ENCODE measurements at regions not wholly inside any gene's neighbourhood (a gene's known extent, or its start where the extent isn't known, plus 50 kb on each side); places are given as distances from the start of the nearest gene placed in this dataset.

DNA sequence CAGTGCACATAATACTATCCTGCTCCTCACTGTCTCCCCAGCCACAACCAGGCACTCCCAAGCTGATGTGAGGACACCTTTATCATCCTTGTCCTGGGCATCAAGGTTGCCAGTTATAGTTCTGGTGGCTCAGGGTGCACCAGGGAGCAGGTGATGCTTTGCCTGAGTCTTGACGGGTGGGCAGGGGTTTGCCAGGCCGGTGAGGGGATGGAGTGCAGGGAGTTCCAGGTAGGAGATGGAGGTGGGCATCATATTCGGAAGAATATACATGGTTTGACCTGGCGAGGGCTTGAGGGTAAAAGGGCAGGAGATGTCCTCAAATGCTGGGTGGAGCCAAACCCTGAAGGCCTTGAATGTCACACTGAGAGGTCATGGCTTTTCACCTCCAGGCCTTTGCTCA, 115.8 kb upstream of the CRHR1 start:
- TF ChIP-seq POLR2AphosphoS5 (IDR thresholded peaks at IDR 0.05), result no peak
- TF ChIP-seq, protein P1, sequence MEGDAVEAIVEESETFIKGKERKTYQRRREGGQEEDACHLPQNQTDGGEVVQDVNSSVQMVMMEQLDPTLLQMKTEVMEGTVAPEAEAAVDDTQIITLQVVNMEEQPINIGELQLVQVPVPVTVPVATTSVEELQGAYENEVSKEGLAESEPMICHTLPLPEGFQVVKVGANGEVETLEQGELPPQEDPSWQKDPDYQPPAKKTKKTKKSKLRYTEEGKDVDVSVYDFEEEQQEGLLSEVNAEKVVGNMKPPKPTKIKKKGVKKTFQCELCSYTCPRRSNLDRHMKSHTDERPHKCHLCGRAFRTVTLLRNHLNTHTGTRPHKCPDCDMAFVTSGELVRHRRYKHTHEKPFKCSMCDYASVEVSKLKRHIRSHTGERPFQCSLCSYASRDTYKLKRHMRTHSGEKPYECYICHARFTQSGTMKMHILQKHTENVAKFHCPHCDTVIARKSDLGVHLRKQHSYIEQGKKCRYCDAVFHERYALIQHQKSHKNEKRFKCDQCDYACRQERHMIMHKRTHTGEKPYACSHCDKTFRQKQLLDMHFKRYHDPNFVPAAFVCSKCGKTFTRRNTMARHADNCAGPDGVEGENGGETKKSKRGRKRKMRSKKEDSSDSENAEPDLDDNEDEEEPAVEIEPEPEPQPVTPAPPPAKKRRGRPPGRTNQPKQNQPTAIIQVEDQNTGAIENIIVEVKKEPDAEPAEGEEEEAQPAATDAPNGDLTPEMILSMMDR (IDR thresholded peaks at IDR 0.05), result no peak
- TF ChIP-seq POLR2A (IDR thresholded peaks at IDR 0.05), result no peak

Data from breast epithelium (tissue), 3 donors.